PC-3 (cell line): ENCODE measurements at regions not wholly inside any gene's neighbourhood (a gene's known extent, or its start where the extent isn't known, plus 50 kb on each side); places are given as distances from the start of the nearest gene placed in this dataset.

ENCODE experiments used
- CTCF ChIP-seq: fragments of 300-600 bp; sonication (generic); conservative IDR thresholded peaks from 2 replicates; pipeline ENCODE4 v1.5.1; 2017; ENCODE audit warnings: antibody characterized with exemption, low read depth, mild to moderate bottlenecking, low read length
- EZH2 ChIP-seq: fragments of 300-600 bp; sonication (generic); IDR thresholded peaks from one replicate; pipeline ENCODE4 v1.6.1; 2017; ENCODE audit warnings: antibody characterized with exemption, mild to moderate bottlenecking, low read length; ENCODE audit not compliant: unreplicated experiment
- EZH2phosphoT487 ChIP-seq: fragments of 300-600 bp; sonication (generic); IDR thresholded peaks from 2 replicates; pipeline ENCODE4 v1.6.1; 2018; ENCODE audit warnings: mild to moderate bottlenecking, antibody characterized with exemption, low read length, borderline replicate concordance

DNA sequence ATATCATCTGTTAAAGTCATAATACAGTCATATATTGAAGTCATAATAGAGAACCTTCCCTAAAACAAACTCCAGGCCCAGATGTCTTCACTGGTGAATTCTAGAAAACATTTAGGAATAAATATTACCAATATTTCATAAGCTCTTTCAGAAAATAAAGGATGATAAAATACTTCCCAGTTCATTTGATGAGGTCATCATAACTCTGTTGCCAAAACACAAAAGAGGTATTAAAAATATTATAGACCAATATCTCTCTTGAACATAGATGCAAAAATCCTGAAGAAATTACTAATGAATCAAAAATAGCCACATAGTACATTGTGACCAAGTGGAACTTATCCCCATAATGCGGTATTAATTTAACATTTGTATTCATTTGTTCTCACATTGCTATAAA, 132.4 kb upstream of the ZP4 start:
- TF ChIP-seq CTCF (no peak), EZH2 (no peak), EZH2phosphoT487 (no peak)
